Transverse colon (tissue), 4 donors: ENCODE measurements at regions not wholly inside any gene's neighbourhood (a gene's known extent, or its start where the extent isn't known, plus 50 kb on each side); places are given as distances from the start of the nearest gene placed in this dataset.

Experiments
- DNase-seq: peaks from one replicate; pipeline ENCODE4 v3.0.0-alpha.2; 2019
- H3K27ac ChIP-seq, 4 donors: fragments of 200-600 bp; sonication (generic); 2 replicates each; pipeline ENCODE4 v1.5.1; 2016 to 2018; ENCODE audit warnings: inconsistent platforms in 4 of 4
- H3K27me3 ChIP-seq: fragments of 200-600 bp; sonication (generic); 2 replicates; pipeline ENCODE4 v1.5.1; 2017; ENCODE audit warnings: inconsistent platforms
- H3K36me3 ChIP-seq, 4 donors: fragments of 200-600 bp; sonication (generic); 2 replicates each; pipeline ENCODE4 v1.5.1; 2017 to 2019; ENCODE audit warnings: inconsistent platforms in 4 of 4
- H3K4me1 ChIP-seq, 4 donors: fragments of 200-600 bp; sonication (generic); 2 replicates each; pipeline ENCODE4 v1.5.1; 2017 to 2020; ENCODE audit warnings: inconsistent platforms in 4 of 4
- H3K4me3 ChIP-seq, 4 donors: fragments of 200-600 bp; sonication (generic); 1 replicate in 1 of 4; 2 replicates in 3 of 4; pipeline versions ENCODE4 v1.5.1 to v1.6.1; 2017 to 2019; ENCODE audit warnings: inconsistent platforms in 4 of 4
- H3K9me3 ChIP-seq, 2 donors: fragments of 200-600 bp; sonication (generic); 2 replicates each; pipeline ENCODE4 v1.5.1; 2017 to 2019; ENCODE audit warnings: inconsistent platforms in 2 of 2
- CTCF ChIP-seq, 5 experiments: fragments of 200-600 bp in 3 of 5; fragments of 450-650 bp in 2 of 5; sonication (generic) in 3 of 5; IDR thresholded peaks; 1 replicate in 2 of 5; 2 replicates in 3 of 5; pipeline ENCODE4 v1.5.1; 2016 to 2017; ENCODE audit warnings: antibody characterized with exemption in 5 of 5, inconsistent platforms in 3 of 5, mild to moderate bottlenecking in 2 of 5, moderate library complexity in 1 of 5
- EP300 ChIP-seq: sonication (generic); formaldehyde crosslinking; IDR thresholded peaks from one replicate; pipeline ENCODE4 v1.6.1; 2017; ENCODE audit warnings: antibody characterized with exemption, low read depth
- POLR2A ChIP-seq: fragments of 450-650 bp; IDR thresholded peaks from one replicate; pipeline ENCODE4 v1.6.1; 2016; ENCODE audit warnings: antibody characterized with exemption, mild to moderate bottlenecking, moderate library complexity
- POLR2AphosphoS5 ChIP-seq, 3 donors: sonication (generic); formaldehyde crosslinking; IDR thresholded peaks; one replicate each; pipeline ENCODE4 v1.6.1; 2016; ENCODE audit warnings: antibody characterized with exemption in 3 of 3
- WGBS, 2 donors: methylation state at CpG; one replicate each; pipeline ENCODE4 v1.1.5; 2018; ENCODE audit warnings: low coverage in 1 of 2; 5-methylcytosine and 5-hydroxymethylcytosine counted together
- in situ Hi-C, 4 donors: fragments of 200-750 bp; cut with MboI; loops; one replicate each; pipeline versions ENCODE4 v1.15.0 to v1.15.1; 2017; ENCODE audit warnings: low sequenced_read_pairs in 3 of 4, low pct_ligation_motif_present in 1 of 4, low pct_unique_long_range_greater_than_20kb in 1 of 4
- intact Hi-C: fragments of 100-400 bp; cut with DNase I; formaldehyde crosslinking; loops from one replicate; pipeline ENCODE4 v1.15.1; 2023; ENCODE audit warnings: low total_unique reads

- in situ Hi-C loops: no loop called here
- intact Hi-C loops: no loop called here
- WGBS, 2 donors: 80 to 83% methylated on average over 1 to 9 of the region's 9 CpGs
- no peaks in the 10 kb centered on the region for H3K36me3 ChIP-seq
- no peaks in the 10 kb centered on the region for H3K9me3 ChIP-seq
- no peak for DNase-seq
- no peak overlapping the region for H3K4me3 ChIP-seq
- H3K27me3 ChIP-seq: no peaks in the 10 kb centered on the region
- H3K27ac ChIP-seq: no peak overlapping the region
- H3K4me1 ChIP-seq: no peaks in the 10 kb centered on the region
- TF ChIP-seq POLR2A (no peak), CTCF (IDR thresholded peaks at IDR 0.05) (no peak), POLR2AphosphoS5 (IDR thresholded peaks at IDR 0.05) (no peak), EP300 (no peak)
Measured at GRCh38 chr16:86215979-86216585, 294.2 kb upstream of the FOXF1 start.

DNA sequence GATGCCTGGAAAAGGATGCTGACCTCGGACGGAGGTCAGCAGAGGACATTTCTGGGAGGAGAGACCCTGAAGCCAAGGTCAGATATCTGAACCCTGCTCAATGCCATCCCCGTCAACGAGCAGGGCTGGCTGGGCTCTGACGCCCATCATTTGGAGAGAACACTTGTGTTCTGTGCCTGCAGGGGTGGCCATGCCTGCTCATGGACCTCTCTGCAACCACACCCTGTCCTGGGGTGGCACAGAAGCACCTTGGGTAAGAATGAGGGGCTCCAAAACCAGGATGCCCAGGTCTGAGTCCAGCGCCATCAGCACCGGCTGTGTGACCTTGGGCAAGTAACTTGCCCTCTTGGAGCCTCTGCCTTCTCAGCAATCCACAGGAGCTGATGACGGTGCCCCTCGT lies 293.7 kb upstream of the FOXF1 start:
- no peaks in the 10 kb centered on the region for H3K27me3 ChIP-seq
- no peak for DNase-seq
- TF ChIP-seq POLR2AphosphoS5 (IDR thresholded peaks at IDR 0.05) (no peak), EP300 (no peak), POLR2A (no peak), CTCF (IDR thresholded peaks at IDR 0.05) (no peak)
- H3K4me3 ChIP-seq: no peak overlapping the region
- no peak overlapping the region for H3K27ac ChIP-seq
- in situ Hi-C loops: no loop called here
- intact Hi-C loops: no loop called here
- H3K9me3 ChIP-seq: no peaks in the 10 kb centered on the region
- WGBS, 2 donors: 87% methylated on average over 7 of the region's 9 CpGs; no CpG with 5 or more reads in 1 of the 2 donors
- H3K36me3 ChIP-seq: no peaks in the 10 kb centered on the region
- H3K4me1 ChIP-seq: no peaks in the 10 kb centered on the region

DNA sequence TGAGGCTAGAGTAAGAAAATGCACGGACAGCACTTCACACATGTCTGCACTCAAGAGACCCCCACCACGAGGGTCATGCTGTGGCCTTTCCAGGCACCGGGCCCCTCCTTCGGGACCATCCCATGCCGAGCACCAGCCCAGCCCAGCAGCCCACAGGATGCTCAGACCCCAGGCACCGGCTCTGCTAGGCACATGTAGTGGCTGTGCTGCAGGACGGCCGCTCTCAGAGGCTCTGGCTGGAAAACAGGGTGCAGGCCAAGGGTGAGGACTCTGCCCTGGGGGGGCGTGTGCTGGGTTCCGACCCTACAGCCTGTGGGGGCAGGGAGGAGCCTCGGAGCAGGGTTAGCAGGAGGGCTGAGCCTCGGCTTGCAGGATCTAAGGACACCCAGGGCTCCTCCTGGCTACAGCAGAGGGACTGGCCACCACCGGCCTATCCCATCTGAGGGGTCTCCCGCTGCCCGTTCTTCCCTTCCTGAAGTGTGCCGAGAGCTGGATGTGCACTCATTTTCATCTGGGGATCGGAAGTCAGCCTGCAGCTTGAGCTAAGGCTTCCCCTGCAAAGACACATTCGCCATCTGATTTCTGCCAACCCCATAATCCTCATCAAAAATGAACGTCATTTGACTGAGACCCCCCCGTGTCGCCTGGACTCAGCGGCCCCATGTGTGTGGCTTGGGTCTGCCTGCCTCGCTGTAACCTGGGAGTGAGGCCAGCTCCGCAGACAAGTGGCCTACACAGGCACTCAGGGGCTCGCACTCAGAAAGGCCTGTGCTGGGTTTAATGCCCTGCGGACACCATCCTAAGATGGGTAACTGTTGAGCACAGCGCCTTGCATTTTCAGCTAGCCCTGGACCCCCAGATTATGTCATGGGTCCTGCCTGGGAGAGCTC lies 293.1 kb upstream of the FOXF1 start:
- Histone ChIP-seq H3K27me3 (no peaks in the 10 kb centered on the region), H3K9me3 (no peaks in the 10 kb centered on the region)
- in situ Hi-C loops: no loop called here

More for the DNA sequence above, 293.1 kb upstream of the FOXF1 start:
- intact Hi-C loops: no loop called here
- Histone ChIP-seq H3K36me3 (no peaks in the 10 kb centered on the region), H3K4me1 (no peaks in the 10 kb centered on the region), H3K27ac (no peak overlapping the region), H3K4me3 (no peak overlapping the region)
- 80 to 90% methylated on average over 2 to 27 of the region's 27 CpGs for WGBS, 2 donors
- DNase-seq: no peak
- TF ChIP-seq CTCF (IDR thresholded peaks at IDR 0.05): no peak
- no peak for TF ChIP-seq POLR2A
- no peak for TF ChIP-seq POLR2AphosphoS5 (IDR thresholded peaks at IDR 0.05)
- no peak for TF ChIP-seq EP300
